H9 (cell line): ENCODE measurements at regions not wholly inside any gene's neighbourhood (a gene's known extent, or its start where the extent isn't known, plus 50 kb on each side); places are given as distances from the start of the nearest gene placed in this dataset.

Experiments used
- DNase-seq: peaks from one replicate; pipeline ENCODE4 v3.0.0-alpha.2; 2017
- H2AFZ ChIP-seq: one replicate; pipeline ENCODE4 v1.6.1; 2013; ENCODE audit warnings: mild to moderate bottlenecking, low read length, control low read depth, moderate library complexity
- H2AK5ac ChIP-seq: 2 replicates; pipeline ENCODE4 v1.6.1; 2013; ENCODE audit warnings: low read length, control low read depth, mixed read lengths; ENCODE audit not compliant: insufficient read length
- H2BK120ac ChIP-seq: one replicate; pipeline ENCODE4 v1.6.1; 2013; ENCODE audit warnings: low read depth, mild to moderate bottlenecking, low read length, control low read depth, inconsistent platforms; ENCODE audit not compliant: poor library complexity, severe bottlenecking
- H2BK12ac ChIP-seq: 2 replicates; pipeline ENCODE4 v1.6.1; 2013; ENCODE audit warnings: low read length, control low read depth, mixed read lengths, low read depth; ENCODE audit not compliant: insufficient read length
- H2BK15ac ChIP-seq: 2 replicates; pipeline ENCODE4 v1.6.1; 2013; ENCODE audit warnings: low read depth, low read length, control low read depth
- H2BK20ac ChIP-seq: one replicate; pipeline ENCODE4 v1.6.1; 2013; ENCODE audit warnings: low read depth, mild to moderate bottlenecking, low read length, control low read depth, inconsistent platforms; ENCODE audit not compliant: poor library complexity, severe bottlenecking
- H2BK5ac ChIP-seq: 2 replicates; pipeline ENCODE4 v1.6.1; 2013; ENCODE audit warnings: low read length, control low read depth, mixed read lengths; ENCODE audit not compliant: insufficient read length
- H3K14ac ChIP-seq: 2 replicates; pipeline ENCODE4 v1.6.1; 2013; ENCODE audit warnings: low read length, control low read depth; ENCODE audit not compliant: insufficient read depth
- H3K18ac ChIP-seq: 2 replicates; pipeline ENCODE4 v1.6.1; 2013; ENCODE audit warnings: low read depth, mild to moderate bottlenecking, mixed read lengths, low read length, control low read depth; ENCODE audit not compliant: insufficient read length
- H3K23ac ChIP-seq: 2 replicates; pipeline ENCODE4 v1.6.1; 2013; ENCODE audit warnings: low read length, control low read depth, mixed read lengths, low read depth; ENCODE audit not compliant: insufficient read length
- H3K23me2 ChIP-seq: 2 replicates; pipeline ENCODE4 v1.6.1; 2013; ENCODE audit warnings: low read depth, mild to moderate bottlenecking, mixed read lengths, low read length, control low read depth; ENCODE audit not compliant: insufficient read length, poor library complexity, severe bottlenecking
- H3K27ac ChIP-seq: 2 replicates; pipeline ENCODE4 v1.5.1; 2013; ENCODE audit warnings: low read length, control low read depth, mixed read lengths, low read depth; ENCODE audit not compliant: insufficient read length
- H3K27me3 ChIP-seq: 2 replicates; pipeline ENCODE4 v1.6.1; 2013; ENCODE audit warnings: low read length, control low read depth, inconsistent platforms; ENCODE audit not compliant: insufficient read depth
- H3K4ac ChIP-seq: 2 replicates; pipeline ENCODE4 v1.6.1; 2013; ENCODE audit warnings: low read depth, mild to moderate bottlenecking, control low read depth, inconsistent platforms, low read length, moderate library complexity
- H3K4me1 ChIP-seq: 2 replicates; pipeline ENCODE4 v1.6.1; 2013; ENCODE audit warnings: low read length, control low read depth, inconsistent platforms; ENCODE audit not compliant: insufficient read depth
- H3K4me2 ChIP-seq: 2 replicates; pipeline ENCODE4 v1.6.1; 2013; ENCODE audit warnings: low read length, control low read depth, mixed read lengths; ENCODE audit not compliant: insufficient read length, insufficient read depth
- H3K56ac ChIP-seq: 2 replicates; pipeline ENCODE4 v1.6.1; 2013; ENCODE audit warnings: low read depth, mild to moderate bottlenecking, mixed read lengths, low read length, control low read depth; ENCODE audit not compliant: insufficient read length
- H3K79me1 ChIP-seq: 2 replicates; pipeline ENCODE4 v1.6.1; 2013; ENCODE audit warnings: low read depth, mild to moderate bottlenecking, moderate library complexity, low read length, control low read depth, inconsistent platforms; ENCODE audit not compliant: insufficient read depth, poor library complexity, severe bottlenecking
- H3K79me2 ChIP-seq: 2 replicates; pipeline ENCODE4 v1.6.1; 2013; ENCODE audit warnings: low read length, control low read depth, inconsistent platforms; ENCODE audit not compliant: insufficient read depth
- H3K9ac ChIP-seq: 2 replicates; pipeline ENCODE4 v1.6.1; 2013; ENCODE audit warnings: low read length, control low read depth, mixed read lengths; ENCODE audit not compliant: insufficient read length; ENCODE audit errors: extremely low read depth
- H3K9me3 ChIP-seq: one replicate; pipeline ENCODE4 v1.6.1; 2013; ENCODE audit warnings: low read depth, low read length, inconsistent platforms; ENCODE audit not compliant: control insufficient read depth
- H3T11ph ChIP-seq: one replicate; pipeline ENCODE4 v1.6.1; 2013; ENCODE audit warnings: mild to moderate bottlenecking, low read length, control low read depth, inconsistent platforms
- H4K20me1 ChIP-seq: one replicate; pipeline ENCODE4 v1.6.1; 2013; ENCODE audit not compliant: control insufficient read depth, insufficient read length, insufficient read depth
- H4K5ac ChIP-seq: 2 replicates; pipeline ENCODE4 v1.6.1; 2013; ENCODE audit warnings: low read depth, mild to moderate bottlenecking, mixed read lengths, low read length, control low read depth; ENCODE audit not compliant: insufficient read length
- H4K8ac ChIP-seq: replicated peaks from 2 replicates; pipeline ENCODE4 v1.6.1; 2013; ENCODE audit warnings: low read length, control low read depth, mixed read lengths, low read depth; ENCODE audit not compliant: insufficient read length
- H4K91ac ChIP-seq: 2 replicates; pipeline ENCODE4 v1.6.1; 2013; ENCODE audit warnings: low read depth, mild to moderate bottlenecking, moderate library complexity, mixed read lengths, low read length, control low read depth; ENCODE audit not compliant: insufficient read length
- H3K27ac Mint-ChIP-seq, 3 experiments: 2 replicates in 2 of 3; 3 replicates in 1 of 3; pipeline ENCODE4 v1.8.0; 2020 to 2021; ENCODE audit warnings: mixed read lengths in 3 of 3, mild to moderate bottlenecking in 1 of 3, moderate library complexity in 1 of 3
- H3K27me3 Mint-ChIP-seq: 2 replicates; pipeline ENCODE4 v1.8.0; 2021; ENCODE audit warnings: low read depth, mild to moderate bottlenecking, moderate library complexity, mixed read lengths
- H3K36me3 Mint-ChIP-seq, 3 experiments: 2 replicates in 2 of 3; 3 replicates in 1 of 3; pipeline ENCODE4 v1.8.0; 2020 to 2021; ENCODE audit warnings: low read depth in 3 of 3, mixed read lengths in 3 of 3; ENCODE audit not compliant: insufficient read depth in 1 of 3
- H3K4me1 Mint-ChIP-seq, 2 experiments: 2 replicates each; pipeline ENCODE4 v1.8.0; 2020; ENCODE audit warnings: mixed read lengths in 2 of 2
- H3K4me3 Mint-ChIP-seq, 2 experiments: 2 replicates in 1 of 2; 3 replicates in 1 of 2; pipeline ENCODE4 v1.8.0; 2020 to 2021; ENCODE audit warnings: mild to moderate bottlenecking in 2 of 2, mixed read lengths in 2 of 2, moderate library complexity in 1 of 2
- H3K9me3 Mint-ChIP-seq, 2 experiments: 2 replicates in 1 of 2; 3 replicates in 1 of 2; pipeline ENCODE4 v1.8.0; 2020; ENCODE audit warnings: mild to moderate bottlenecking in 2 of 2, mixed read lengths in 2 of 2, moderate library complexity in 1 of 2
- WGBS: extraction: QIAGEN DNeasy Blood & Tissue Kit; methylation state at CpG from one replicate; pipeline ENCODE4 v1.1.7; 2013; ENCODE audit warnings: missing lambda C conversion rate, low lambda C conversion rate, mixed read lengths; ENCODE audit not compliant: insufficient read length; ENCODE audit errors: extremely low coverage; 5-methylcytosine and 5-hydroxymethylcytosine counted together
- TF ChIP-seq, protein P1 (sequence below): fragments of 200-600 bp; sonication (generic); conservative IDR thresholded peaks from 3 replicates; pipeline ENCODE4 v1.8.0; 2021; ENCODE audit warnings: antibody characterized with exemption, mild to moderate bottlenecking

DNA sequence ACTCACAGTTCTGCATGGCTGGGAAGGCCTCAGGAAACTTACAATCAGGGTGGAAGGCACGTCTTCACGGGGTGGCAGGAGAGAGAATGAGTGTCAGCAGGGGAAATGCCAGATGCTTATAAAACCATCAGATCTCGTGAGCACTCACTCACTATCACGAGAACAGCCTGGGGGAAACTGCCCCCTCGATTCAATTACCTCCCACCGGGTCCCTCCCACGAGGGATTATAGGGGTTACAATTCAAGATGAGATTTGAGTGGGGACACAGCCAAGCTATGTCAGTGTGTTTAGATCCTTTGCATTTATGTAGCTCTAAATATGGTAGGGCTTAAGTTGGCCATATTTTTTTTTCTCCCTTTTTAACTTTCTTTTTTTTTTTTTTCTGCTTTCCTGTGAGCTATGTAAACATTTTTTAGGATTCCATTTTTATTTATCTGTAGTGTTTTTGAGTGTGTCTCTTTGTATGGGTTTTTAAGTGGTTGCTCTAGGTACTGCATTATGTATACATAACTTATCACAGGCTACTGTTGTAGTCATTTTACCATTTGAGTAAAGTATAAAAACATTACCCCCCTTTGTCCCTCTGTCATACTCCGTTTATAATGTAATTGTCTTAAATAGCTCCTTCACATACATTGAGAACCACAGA is 79.0 kb downstream of the ADRA2C start:
- Histone ChIP-seq H2AK5ac (no peak overlapping the region), H3K4ac (no peak overlapping the region), H2BK12ac (no peak overlapping the region), H4K8ac (no peak overlapping the region), H4K5ac (no peak overlapping the region), H2AFZ (no peak overlapping the region), H3T11ph (no peak overlapping the region), H3K79me1 (no peaks in the 10 kb centered on the region), H3K9ac (no peak overlapping the region), H3K18ac (no peak overlapping the region), H3K4me2 (no peak overlapping the region), H3K14ac (no peak overlapping the region), H2BK15ac (no peak overlapping the region), H3K56ac (no peak overlapping the region), H3K27ac (no peak overlapping the region), H2BK120ac (no peak overlapping the region), H3K23ac (no peak overlapping the region), H4K20me1 (no peaks in the 10 kb centered on the region), H2BK20ac (no peak overlapping the region), H3K23me2 (no peaks in the 10 kb centered on the region), H3K79me2 (no peaks in the 10 kb centered on the region), H2BK5ac (no peak overlapping the region), H3K4me1 (no peaks in the 10 kb centered on the region), H3K27me3 (no peaks in the 10 kb centered on the region), H4K91ac (no peak overlapping the region), H3K9me3 (no peaks in the 10 kb centered on the region)
- WGBS, result no CpG with 5 or more reads among the region's 8 CpGs
- H3K27me3 Mint-ChIP-seq, result peaks cover 37% of the 10 kb centered on the region
- H3K27ac Mint-ChIP-seq, result no peak overlapping the region
- H3K4me3 Mint-ChIP-seq, result no peak overlapping the region
- H3K9me3 Mint-ChIP-seq, result peaks cover 4 to 11% of the 10 kb centered on the region in 2 experiments
- no peak for DNase-seq
- TF ChIP-seq, protein P1, sequence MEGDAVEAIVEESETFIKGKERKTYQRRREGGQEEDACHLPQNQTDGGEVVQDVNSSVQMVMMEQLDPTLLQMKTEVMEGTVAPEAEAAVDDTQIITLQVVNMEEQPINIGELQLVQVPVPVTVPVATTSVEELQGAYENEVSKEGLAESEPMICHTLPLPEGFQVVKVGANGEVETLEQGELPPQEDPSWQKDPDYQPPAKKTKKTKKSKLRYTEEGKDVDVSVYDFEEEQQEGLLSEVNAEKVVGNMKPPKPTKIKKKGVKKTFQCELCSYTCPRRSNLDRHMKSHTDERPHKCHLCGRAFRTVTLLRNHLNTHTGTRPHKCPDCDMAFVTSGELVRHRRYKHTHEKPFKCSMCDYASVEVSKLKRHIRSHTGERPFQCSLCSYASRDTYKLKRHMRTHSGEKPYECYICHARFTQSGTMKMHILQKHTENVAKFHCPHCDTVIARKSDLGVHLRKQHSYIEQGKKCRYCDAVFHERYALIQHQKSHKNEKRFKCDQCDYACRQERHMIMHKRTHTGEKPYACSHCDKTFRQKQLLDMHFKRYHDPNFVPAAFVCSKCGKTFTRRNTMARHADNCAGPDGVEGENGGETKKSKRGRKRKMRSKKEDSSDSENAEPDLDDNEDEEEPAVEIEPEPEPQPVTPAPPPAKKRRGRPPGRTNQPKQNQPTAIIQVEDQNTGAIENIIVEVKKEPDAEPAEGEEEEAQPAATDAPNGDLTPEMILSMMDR, result no peak; the same call in 2 of the 3 replicates
- H3K36me3 Mint-ChIP-seq, result peaks cover 6 to 9% (median 8%) of the 10 kb centered on the region in 3 experiments; a peak in 6 of 7 replicates
- peaks cover 19 to 21% of the 10 kb centered on the region in 2 experiments for H3K4me1 Mint-ChIP-seq
